OCI-LY7 (cell line): ENCODE measurements at regions not wholly inside any gene's neighbourhood (a gene's known extent, or its start where the extent isn't known, plus 50 kb on each side); places are given as distances from the start of the nearest gene placed in this dataset.

Experiments used
- CTCF ChIP-seq: fragments of 200-600 bp; sonication (generic); conservative IDR thresholded peaks from 2 replicates; pipeline ENCODE4 v1.5.1; 2014; ENCODE audit warnings: mild to moderate bottlenecking, antibody characterized with exemption, low read length, moderate library complexity, mixed read lengths
- EZH2phosphoT487 ChIP-seq: fragments of 200-600 bp; sonication (generic); IDR thresholded peaks from 2 replicates; pipeline ENCODE4 v1.6.1; 2018; ENCODE audit warnings: low read depth, borderline replicate concordance, mild to moderate bottlenecking, mixed run types, antibody characterized with exemption, low read length, moderate library complexity, mixed read lengths

- peak; percentile 59 for TF ChIP-seq CTCF
- no peak for TF ChIP-seq EZH2phosphoT487
Observed at GRCh38 chrX:66408507-66408906, 230.4 kb downstream of the EDA2R start.
